ENCODE measurements at regions not wholly inside any gene's neighbourhood (a gene's known extent, or its start where the extent isn't known, plus 50 kb on each side); places are given as distances from the start of the nearest gene placed in this dataset.

GRCh38 chr3:43876648-43877047 is 185.9 kb downstream of the ABHD5 start:
- TF ChIP-seq CTCF (IDR thresholded peaks at IDR 0.05) (no peak), POLR2A (IDR thresholded peaks at IDR 0.05) (no peak)
